Gastroesophageal sphincter (tissue), 3 donors: ENCODE measurements at regions not wholly inside any gene's neighbourhood (a gene's known extent, or its start where the extent isn't known, plus 50 kb on each side); places are given as distances from the start of the nearest gene placed in this dataset.

ENCODE experiments used
- POLR2A ChIP-seq, 2 donors: fragments of 450-650 bp; IDR thresholded peaks; one replicate each; pipeline ENCODE4 v1.6.1; 2017; ENCODE audit warnings: antibody characterized with exemption in 2 of 2, mild to moderate bottlenecking in 2 of 2, moderate library complexity in 1 of 2
- POLR2AphosphoS5 ChIP-seq: sonication (generic); formaldehyde crosslinking; IDR thresholded peaks from one replicate; pipeline ENCODE4 v1.6.1; 2017; ENCODE audit warnings: antibody characterized with exemption
- TF ChIP-seq, protein P1 (sequence below), 4 experiments: fragments of 200-600 bp in 2 of 4; fragments of 450-650 bp in 2 of 4; sonication (generic) in 1 of 4; IDR thresholded peaks; one replicate each; pipeline ENCODE4 v1.5.1; 2017 to 2019; ENCODE audit warnings: antibody characterized with exemption in 4 of 4, mild to moderate bottlenecking in 2 of 4, moderate library complexity in 2 of 4

DNA sequence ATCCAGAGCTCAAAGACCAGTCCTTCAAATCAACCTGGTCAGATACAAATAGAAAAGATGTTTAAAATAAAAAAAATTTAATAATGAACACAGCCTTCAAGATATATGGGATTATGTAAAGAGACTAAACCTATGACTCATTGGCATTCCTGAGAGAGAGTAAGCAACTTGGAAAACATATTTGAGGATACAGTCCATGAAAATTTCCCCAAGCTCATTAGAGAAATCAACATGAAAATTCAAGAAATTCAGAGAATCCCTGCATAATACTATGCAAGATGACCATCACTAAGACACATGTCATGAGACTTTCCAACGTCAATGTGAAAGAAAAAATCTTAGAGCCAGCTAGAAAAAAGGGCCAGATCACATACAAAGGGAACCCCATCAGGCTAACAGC, 512.9 kb upstream of the PTGER4 start:
- TF ChIP-seq, protein P1, sequence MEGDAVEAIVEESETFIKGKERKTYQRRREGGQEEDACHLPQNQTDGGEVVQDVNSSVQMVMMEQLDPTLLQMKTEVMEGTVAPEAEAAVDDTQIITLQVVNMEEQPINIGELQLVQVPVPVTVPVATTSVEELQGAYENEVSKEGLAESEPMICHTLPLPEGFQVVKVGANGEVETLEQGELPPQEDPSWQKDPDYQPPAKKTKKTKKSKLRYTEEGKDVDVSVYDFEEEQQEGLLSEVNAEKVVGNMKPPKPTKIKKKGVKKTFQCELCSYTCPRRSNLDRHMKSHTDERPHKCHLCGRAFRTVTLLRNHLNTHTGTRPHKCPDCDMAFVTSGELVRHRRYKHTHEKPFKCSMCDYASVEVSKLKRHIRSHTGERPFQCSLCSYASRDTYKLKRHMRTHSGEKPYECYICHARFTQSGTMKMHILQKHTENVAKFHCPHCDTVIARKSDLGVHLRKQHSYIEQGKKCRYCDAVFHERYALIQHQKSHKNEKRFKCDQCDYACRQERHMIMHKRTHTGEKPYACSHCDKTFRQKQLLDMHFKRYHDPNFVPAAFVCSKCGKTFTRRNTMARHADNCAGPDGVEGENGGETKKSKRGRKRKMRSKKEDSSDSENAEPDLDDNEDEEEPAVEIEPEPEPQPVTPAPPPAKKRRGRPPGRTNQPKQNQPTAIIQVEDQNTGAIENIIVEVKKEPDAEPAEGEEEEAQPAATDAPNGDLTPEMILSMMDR (IDR thresholded peaks at IDR 0.05), result no peak
- TF ChIP-seq POLR2A (IDR thresholded peaks at IDR 0.05) (no peak), POLR2AphosphoS5 (no peak)
